Body of pancreas (tissue), 4 donors: ENCODE measurements at regions not wholly inside any gene's neighbourhood (a gene's known extent, or its start where the extent isn't known, plus 50 kb on each side); places are given as distances from the start of the nearest gene placed in this dataset.

Experiments
- CTCF ChIP-seq, 7 experiments: fragments of 450-650 bp in 4 of 7; fragments of 200-600 bp in 3 of 7; sonication (generic) in 3 of 7; IDR thresholded peaks; one replicate each; pipeline ENCODE4 v1.5.1; 2016 to 2019; ENCODE audit warnings: antibody characterized with exemption in 7 of 7
- POLR2A ChIP-seq, 3 donors: fragments of 450-650 bp; IDR thresholded peaks; one replicate each; pipeline ENCODE4 v1.6.1; 2016; ENCODE audit warnings: antibody characterized with exemption in 3 of 3, mild to moderate bottlenecking in 2 of 3

- TF ChIP-seq CTCF (IDR thresholded peaks at IDR 0.05) (no peak), POLR2A (IDR thresholded peaks at IDR 0.05) (no peak)
Observed at GRCh38 chr18:4511166-4511565, 56.1 kb upstream of the DLGAP1 start.
